HFFc6 (cell line): ENCODE measurements at regions not wholly inside any gene's neighbourhood (a gene's known extent, or its start where the extent isn't known, plus 50 kb on each side); places are given as distances from the start of the nearest gene placed in this dataset.

Experiments used
- DNase-seq: peaks from one replicate; pipeline ENCODE4 v3.0.0-alpha.2; 2018
- H3K27ac Mint-ChIP-seq: 2 replicates; pipeline ENCODE4 v1.8.0; 2020; ENCODE audit warnings: mild to moderate bottlenecking, mixed read lengths
- H3K27me3 Mint-ChIP-seq: 2 replicates; pipeline ENCODE4 v1.8.0; 2021; ENCODE audit warnings: mild to moderate bottlenecking, moderate library complexity, mixed read lengths; ENCODE audit not compliant: insufficient read depth
- H3K36me3 Mint-ChIP-seq: 2 replicates; pipeline ENCODE4 v1.8.0; 2021; ENCODE audit warnings: low read depth, mixed read lengths
- H3K4me1 Mint-ChIP-seq: 2 replicates; pipeline ENCODE4 v1.8.0; 2020; ENCODE audit warnings: low read depth, mixed read lengths
- H3K4me3 Mint-ChIP-seq: 2 replicates; pipeline ENCODE4 v1.8.0; 2020; ENCODE audit warnings: mild to moderate bottlenecking, moderate library complexity, mixed read lengths
- H3K9me3 Mint-ChIP-seq: 2 replicates; pipeline ENCODE4 v1.8.0; 2020; ENCODE audit warnings: mild to moderate bottlenecking, mixed read lengths
- TF ChIP-seq, protein P1 (sequence below): fragments of 200-600 bp; sonication (generic); IDR thresholded peaks from 2 replicates; pipeline ENCODE4 v1.5.0; 2021; ENCODE audit warnings: antibody characterized with exemption, mild to moderate bottlenecking

DNA sequence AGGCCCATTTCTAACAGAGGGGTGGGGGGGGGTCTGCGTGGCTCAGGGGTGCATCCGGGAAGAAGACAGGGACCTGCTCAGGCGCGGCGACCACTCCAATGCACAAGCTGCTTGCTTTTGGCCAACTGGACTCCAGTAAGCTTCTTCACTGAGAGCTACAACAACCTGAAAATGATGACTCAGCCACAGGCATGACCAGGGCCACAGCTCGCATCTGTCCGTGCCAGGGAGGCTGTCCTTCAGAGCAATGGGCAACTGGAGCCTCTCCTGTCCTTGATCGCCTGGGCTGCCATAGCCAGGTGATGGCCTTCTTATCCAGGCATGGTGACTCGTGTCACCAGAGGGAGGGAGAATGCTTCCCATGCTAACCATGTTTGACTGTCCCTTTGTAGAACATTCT lies 81.6 kb upstream of the RNF32 start:
- H3K4me1 Mint-ChIP-seq = no peaks in the 10 kb centered on the region
- no peak for DNase-seq
- peaks cover 16% of the 10 kb centered on the region for H3K9me3 Mint-ChIP-seq
- H3K4me3 Mint-ChIP-seq = no peak overlapping the region
- TF ChIP-seq, protein P1, sequence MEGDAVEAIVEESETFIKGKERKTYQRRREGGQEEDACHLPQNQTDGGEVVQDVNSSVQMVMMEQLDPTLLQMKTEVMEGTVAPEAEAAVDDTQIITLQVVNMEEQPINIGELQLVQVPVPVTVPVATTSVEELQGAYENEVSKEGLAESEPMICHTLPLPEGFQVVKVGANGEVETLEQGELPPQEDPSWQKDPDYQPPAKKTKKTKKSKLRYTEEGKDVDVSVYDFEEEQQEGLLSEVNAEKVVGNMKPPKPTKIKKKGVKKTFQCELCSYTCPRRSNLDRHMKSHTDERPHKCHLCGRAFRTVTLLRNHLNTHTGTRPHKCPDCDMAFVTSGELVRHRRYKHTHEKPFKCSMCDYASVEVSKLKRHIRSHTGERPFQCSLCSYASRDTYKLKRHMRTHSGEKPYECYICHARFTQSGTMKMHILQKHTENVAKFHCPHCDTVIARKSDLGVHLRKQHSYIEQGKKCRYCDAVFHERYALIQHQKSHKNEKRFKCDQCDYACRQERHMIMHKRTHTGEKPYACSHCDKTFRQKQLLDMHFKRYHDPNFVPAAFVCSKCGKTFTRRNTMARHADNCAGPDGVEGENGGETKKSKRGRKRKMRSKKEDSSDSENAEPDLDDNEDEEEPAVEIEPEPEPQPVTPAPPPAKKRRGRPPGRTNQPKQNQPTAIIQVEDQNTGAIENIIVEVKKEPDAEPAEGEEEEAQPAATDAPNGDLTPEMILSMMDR = no peak
- H3K27ac Mint-ChIP-seq = no peak overlapping the region
- no peaks in the 10 kb centered on the region for H3K36me3 Mint-ChIP-seq
- H3K27me3 Mint-ChIP-seq = peaks cover 4% of the 10 kb centered on the region; the same call in 1 of the 2 replicates

DNA sequence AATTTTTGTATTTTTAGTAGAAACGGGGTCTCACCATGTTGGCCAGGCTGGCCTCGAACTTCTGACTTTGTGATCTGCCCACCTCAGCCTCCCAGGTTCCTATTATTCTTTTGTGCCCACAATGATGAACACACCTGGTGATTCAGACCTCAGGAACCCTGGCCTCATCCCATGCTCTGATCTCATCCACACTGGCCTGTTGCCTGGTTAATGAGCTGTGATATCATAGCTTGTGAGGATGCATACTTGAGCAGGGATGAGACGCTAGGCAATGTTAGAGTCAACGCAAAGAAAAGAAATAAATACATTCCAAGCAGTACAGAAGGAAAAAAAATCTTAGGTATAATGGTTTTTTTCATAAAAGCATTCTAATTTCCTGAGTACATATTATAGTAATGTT lies 82.4 kb upstream of the RNF32 start:
- Mint-ChIP-seq H3K9me3 (peaks cover 16% of the 10 kb centered on the region), H3K4me3 (no peak overlapping the region), H3K27ac (no peak overlapping the region), H3K27me3 (peaks cover 4% of the 10 kb centered on the region; the same call in 1 of the 2 replicates), H3K4me1 (no peaks in the 10 kb centered on the region), H3K36me3 (no peaks in the 10 kb centered on the region)
- DNase-seq = peak; percentile 52
- TF ChIP-seq, protein P1 = no peak

GRCh38 chr7:156556083-156556482 lies 84.5 kb upstream of the RNF32 start:
- Mint-ChIP-seq H3K9me3 (peaks cover 7% of the 10 kb centered on the region; the same call in 1 of the 2 replicates), H3K36me3 (no peaks in the 10 kb centered on the region), H3K27ac (no peak overlapping the region), H3K4me3 (no peak overlapping the region), H3K4me1 (no peaks in the 10 kb centered on the region), H3K27me3 (peaks cover 4% of the 10 kb centered on the region; the same call in 1 of the 2 replicates)
- TF ChIP-seq, protein P1 = no peak
- DNase-seq = no peak

- Mint-ChIP-seq H3K4me1 (no peaks in the 10 kb centered on the region), H3K36me3 (peaks cover 3% of the 10 kb centered on the region; the same call in 1 of the 2 replicates), H3K9me3 (peaks cover 14% of the 10 kb centered on the region), H3K27me3 (peaks cover 2% of the 10 kb centered on the region; the same call in 1 of the 2 replicates), H3K27ac (no peak overlapping the region), H3K4me3 (no peak overlapping the region)
- TF ChIP-seq, protein P1 = no peak
- no peak for DNase-seq
Observed at GRCh38 chr7:156554488-156554887, 86.1 kb upstream of the RNF32 start.

DNA sequence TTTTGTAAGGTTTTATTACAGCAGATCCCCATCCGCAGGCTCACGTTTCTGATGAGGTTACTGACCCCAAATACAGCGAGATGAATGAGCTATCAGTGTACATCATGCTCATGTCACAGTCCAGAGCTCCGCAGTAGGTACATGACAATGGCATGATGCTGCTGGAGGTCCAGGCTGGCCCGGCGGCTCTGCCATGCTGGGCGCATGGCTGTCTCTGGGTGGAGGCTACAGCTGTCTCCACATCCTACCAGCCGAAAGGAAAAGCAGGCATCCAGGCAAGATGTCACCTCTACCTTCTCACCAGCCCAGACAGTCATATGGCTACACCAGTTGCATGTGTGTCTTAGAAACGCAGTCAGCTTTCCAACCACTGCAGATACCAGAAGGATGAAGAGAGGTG lies 90.9 kb upstream of the RNF32 start:
- no peaks in the 10 kb centered on the region for H3K4me1 Mint-ChIP-seq
- peaks cover 38% of the 10 kb centered on the region for H3K9me3 Mint-ChIP-seq
- no peak for DNase-seq
- H3K27ac Mint-ChIP-seq = no peak overlapping the region
- TF ChIP-seq, protein P1 = no peak
- H3K36me3 Mint-ChIP-seq = peaks cover 5% of the 10 kb centered on the region; the same call in 1 of the 2 replicates
- no peaks in the 10 kb centered on the region for H3K27me3 Mint-ChIP-seq
- H3K4me3 Mint-ChIP-seq = no peak overlapping the region
